ENCODE measurements at regions not wholly inside any gene's neighbourhood (a gene's known extent, or its start where the extent isn't known, plus 50 kb on each side); places are given as distances from the start of the nearest gene placed in this dataset.
"Not testable (repeated sequence)": the region's sequence is repeated elsewhere in the genome, so short reads cannot be mapped to it uniquely, and the experiment has no call there.

GRCh38 chr5:88634014-88634413 lies 249.0 kb downstream of the MEF2C start:
- no peak overlapping the region for H3K27ac Mint-ChIP-seq
- no peak overlapping the region for H3K4me3 Mint-ChIP-seq
- H3K36me3 Mint-ChIP-seq (ENCODE audit: low read depth): no peaks in the 10 kb centered on the region
- TF ChIP-seq, protein P1, sequence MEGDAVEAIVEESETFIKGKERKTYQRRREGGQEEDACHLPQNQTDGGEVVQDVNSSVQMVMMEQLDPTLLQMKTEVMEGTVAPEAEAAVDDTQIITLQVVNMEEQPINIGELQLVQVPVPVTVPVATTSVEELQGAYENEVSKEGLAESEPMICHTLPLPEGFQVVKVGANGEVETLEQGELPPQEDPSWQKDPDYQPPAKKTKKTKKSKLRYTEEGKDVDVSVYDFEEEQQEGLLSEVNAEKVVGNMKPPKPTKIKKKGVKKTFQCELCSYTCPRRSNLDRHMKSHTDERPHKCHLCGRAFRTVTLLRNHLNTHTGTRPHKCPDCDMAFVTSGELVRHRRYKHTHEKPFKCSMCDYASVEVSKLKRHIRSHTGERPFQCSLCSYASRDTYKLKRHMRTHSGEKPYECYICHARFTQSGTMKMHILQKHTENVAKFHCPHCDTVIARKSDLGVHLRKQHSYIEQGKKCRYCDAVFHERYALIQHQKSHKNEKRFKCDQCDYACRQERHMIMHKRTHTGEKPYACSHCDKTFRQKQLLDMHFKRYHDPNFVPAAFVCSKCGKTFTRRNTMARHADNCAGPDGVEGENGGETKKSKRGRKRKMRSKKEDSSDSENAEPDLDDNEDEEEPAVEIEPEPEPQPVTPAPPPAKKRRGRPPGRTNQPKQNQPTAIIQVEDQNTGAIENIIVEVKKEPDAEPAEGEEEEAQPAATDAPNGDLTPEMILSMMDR (IDR thresholded peaks at IDR 0.05): no peak
- intact Hi-C loops (cut with DNase I, micrococcal nuclease): no loop called here
- DNase-seq (no peak), ATAC-seq (ENCODE audit: poor library complexity) (no peak)
- ChIA-PET CTCF (no interaction called here), POLR2A (no interaction called here)
- H3K27ac ChIP-seq (ENCODE audit: low read depth in 1 of 2, low read length in 2 of 2): no peak overlapping the region
- no peaks in the 10 kb centered on the region for H3K4me1 ChIP-seq (ENCODE audit: insufficient read depth, low read length)
- H3K27me3 ChIP-seq (ENCODE audit: control insufficient read depth in 1 of 2, insufficient read depth in 2 of 2, low read length in 2 of 2): no peaks in the 10 kb centered on the region
- no peaks in the 10 kb centered on the region for H3K9me3 ChIP-seq (ENCODE audit: control insufficient read depth in 1 of 2, insufficient read depth in 1 of 2, low read length in 2 of 2)
- H3K4me3 ChIP-seq (ENCODE audit: low read length): no peak overlapping the region
- H3K36me3 ChIP-seq (ENCODE audit: insufficient read depth, low read length): no peaks in the 10 kb centered on the region
- no peaks in the 10 kb centered on the region for H3K9me3 Mint-ChIP-seq
- peaks cover 32% of the 10 kb centered on the region for H3K27me3 Mint-ChIP-seq
- no peaks in the 10 kb centered on the region for H3K4me1 Mint-ChIP-seq (ENCODE audit: low read depth)

DNA sequence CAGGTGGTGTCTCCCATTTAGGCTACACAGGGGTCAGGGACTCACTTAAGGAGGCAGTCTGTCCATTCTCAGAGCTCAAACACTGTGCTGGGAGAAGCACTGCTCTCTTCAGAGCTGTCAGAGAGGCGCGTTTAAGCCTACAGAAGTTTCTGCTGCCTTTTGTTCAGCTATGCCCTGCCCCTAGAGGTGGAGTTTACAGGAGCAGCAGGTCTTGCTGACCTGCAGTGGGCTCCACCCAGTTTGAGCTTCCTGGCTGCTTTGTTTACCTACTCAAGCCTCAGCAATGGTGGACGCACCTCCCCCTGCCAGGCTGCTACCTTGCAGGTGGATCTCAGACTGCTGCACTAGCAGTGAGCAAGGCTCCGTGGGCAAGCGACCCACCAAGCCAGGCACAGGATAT lies 260.1 kb downstream of the MEF2C start:
- ATAC-seq (ENCODE audit: poor library complexity); H3K27ac ChIP-seq (ENCODE audit: low read depth in 1 of 2, low read length in 2 of 2); CTCF ChIA-PET; H3K27me3 Mint-ChIP-seq; H3K9me3 Mint-ChIP-seq; H3K4me1 Mint-ChIP-seq (ENCODE audit: low read depth); H3K36me3 ChIP-seq (ENCODE audit: insufficient read depth, low read length); POLR2A ChIA-PET; H3K4me3 ChIP-seq (ENCODE audit: low read length); H3K36me3 Mint-ChIP-seq (ENCODE audit: low read depth); H3K27ac Mint-ChIP-seq; intact Hi-C loops (cut with DNase I, micrococcal nuclease); DNase-seq; H3K4me3 Mint-ChIP-seq; H3K4me1 ChIP-seq (ENCODE audit: insufficient read depth, low read length); H3K27me3 ChIP-seq (ENCODE audit: control insufficient read depth in 1 of 2, insufficient read depth in 2 of 2, low read length in 2 of 2): not testable (repeated sequence)
- peaks cover 7 to 11% of the 10 kb centered on the region in 2 experiments for H3K9me3 ChIP-seq (ENCODE audit: control insufficient read depth in 1 of 2, insufficient read depth in 1 of 2, low read length in 2 of 2)

GRCh38 chr5:88615767-88616166 lies 267.2 kb downstream of the MEF2C start:
- H3K4me1 ChIP-seq (ENCODE audit: insufficient read depth, low read length); POLR2A ChIA-PET; DNase-seq; intact Hi-C loops (cut with DNase I, micrococcal nuclease); ATAC-seq (ENCODE audit: poor library complexity); H3K4me1 Mint-ChIP-seq (ENCODE audit: low read depth); H3K36me3 Mint-ChIP-seq (ENCODE audit: low read depth); H3K4me3 Mint-ChIP-seq; CTCF ChIA-PET; H3K36me3 ChIP-seq (ENCODE audit: insufficient read depth, low read length); H3K27ac Mint-ChIP-seq; H3K9me3 ChIP-seq (ENCODE audit: control insufficient read depth in 1 of 2, insufficient read depth in 1 of 2, low read length in 2 of 2); H3K27me3 ChIP-seq (ENCODE audit: control insufficient read depth in 1 of 2, insufficient read depth in 2 of 2, low read length in 2 of 2); H3K27ac ChIP-seq (ENCODE audit: low read depth in 1 of 2, low read length in 2 of 2); H3K27me3 Mint-ChIP-seq; H3K9me3 Mint-ChIP-seq; H3K4me3 ChIP-seq (ENCODE audit: low read length): not testable (repeated sequence)

DNA sequence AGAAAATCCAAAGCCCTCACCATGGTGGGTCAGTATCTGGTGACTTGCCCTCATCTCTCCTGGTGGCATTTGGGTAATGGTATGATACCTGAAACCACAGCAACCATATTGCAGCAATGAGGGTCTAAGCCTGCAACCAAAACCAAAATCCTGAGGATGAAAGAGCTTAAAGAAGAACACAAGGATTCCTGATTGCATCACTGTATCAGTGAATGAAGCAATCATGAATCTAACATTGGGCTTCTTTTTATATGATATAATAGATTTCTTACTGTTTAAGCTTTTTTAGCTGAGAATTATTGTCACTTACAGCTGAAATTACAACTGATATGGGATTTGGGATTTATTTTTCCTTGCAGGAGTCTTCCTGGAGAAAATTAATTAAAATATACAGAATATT lies 269.9 kb downstream of the MEF2C start:
- ATAC-seq (ENCODE audit: poor library complexity) (no peak), DNase-seq (no peak)
- Mint-ChIP-seq H3K27me3 (peaks cover 8% of the 10 kb centered on the region), H3K9me3 (peaks cover 6% of the 10 kb centered on the region), H3K4me1 (ENCODE audit: low read depth) (no peaks in the 10 kb centered on the region), H3K36me3 (ENCODE audit: low read depth) (no peaks in the 10 kb centered on the region), H3K27ac (no peak overlapping the region), H3K4me3 (no peak overlapping the region)
- Histone ChIP-seq H3K4me1 (ENCODE audit: insufficient read depth, low read length) (no peaks in the 10 kb centered on the region), H3K9me3 (ENCODE audit: control insufficient read depth in 1 of 2, insufficient read depth in 1 of 2, low read length in 2 of 2) (peaks cover 4 to 7% of the 10 kb centered on the region in 2 experiments), H3K27me3 (ENCODE audit: control insufficient read depth in 1 of 2, insufficient read depth in 2 of 2, low read length in 2 of 2) (no peaks in the 10 kb centered on the region), H3K27ac (ENCODE audit: low read depth in 1 of 2, low read length in 2 of 2) (no peak overlapping the region), H3K4me3 (ENCODE audit: low read length) (no peak overlapping the region), H3K36me3 (ENCODE audit: insufficient read depth, low read length) (no peaks in the 10 kb centered on the region)
- CTCF ChIA-PET: no interaction called here
- intact Hi-C loops (cut with DNase I, micrococcal nuclease): no loop called here
- POLR2A ChIA-PET: no interaction called here
- TF ChIP-seq, protein P1 (IDR thresholded peaks at IDR 0.05): no peak

Data from CD4-positive, alpha-beta T cell (primary cell).